H1 (cell line): ENCODE measurements at regions not wholly inside any gene's neighbourhood (a gene's known extent, or its start where the extent isn't known, plus 50 kb on each side); places are given as distances from the start of the nearest gene placed in this dataset.

Source experiments
- CTCF ChIA-PET: fragments of 300-600 bp; sonication (Branson Sonifier 250); formaldehyde crosslinking; loops from one replicate; lab custom pipeline; 2021; ENCODE audit not compliant: partially characterized antibody; lab: Charles Lee
- POLR2A ChIA-PET: fragments of 300-600 bp; sonication (Branson Sonifier 250); formaldehyde crosslinking; loops from one replicate; lab custom pipeline; 2021; ENCODE audit warnings: inconsistent platforms; ENCODE audit not compliant: partially characterized antibody; lab: Charles Lee
- DNase-seq, 2 experiments: peaks; one replicate each; pipeline versions ENCODE4 v3.0.0 to v3.0.0-alpha.2; 2010 to 2022; ENCODE audit warnings: low spot score in 2 of 2, low read depth in 1 of 2, mixed read lengths in 1 of 2
- FAIRE-seq: peaks from 2 replicates; lab custom pipeline; 2011; peaks lifted over from hg19 to GRCh38; lab: Jason Lieb, UNC
- H2AFZ ChIP-seq: 2 replicates; pipeline ENCODE4 v1.8.1; 2012; ENCODE audit warnings: low read length, inconsistent platforms
- H2AK5ac ChIP-seq: 2 replicates; pipeline ENCODE4 v1.6.1; 2013; ENCODE audit warnings: low read depth, low read length
- H2BK120ac ChIP-seq: replicated peaks from 2 replicates; pipeline ENCODE3; 2013; ENCODE audit warnings: low read depth, low read length, inconsistent platforms
- H2BK12ac ChIP-seq: 2 replicates; pipeline ENCODE4 v1.6.1; 2013; ENCODE audit warnings: low read depth, low read length
- H2BK15ac ChIP-seq: 2 replicates; pipeline ENCODE4 v1.6.1; 2013; ENCODE audit warnings: low read length
- H2BK20ac ChIP-seq: 2 replicates; pipeline ENCODE4 v1.6.1; 2013; ENCODE audit warnings: low read length
- H2BK5ac ChIP-seq: 2 replicates; pipeline ENCODE4 v1.6.1; 2013; ENCODE audit warnings: low read depth, low read length
- H3K14ac ChIP-seq: 2 replicates; pipeline ENCODE4 v1.6.1; 2013; ENCODE audit warnings: inconsistent platforms; ENCODE audit not compliant: insufficient read length
- H3K18ac ChIP-seq: 2 replicates; pipeline ENCODE4 v1.6.1; 2013; ENCODE audit warnings: low read length; ENCODE audit errors: extremely low read depth
- H3K23ac ChIP-seq: 2 replicates; pipeline ENCODE4 v1.6.1; 2013; ENCODE audit warnings: inconsistent platforms; ENCODE audit not compliant: insufficient read length
- H3K23me2 ChIP-seq: 2 replicates; pipeline ENCODE4 v1.6.1; 2013; ENCODE audit warnings: low read depth, low read length
- H3K27ac ChIP-seq: 2 replicates; pipeline ENCODE4 v1.6.1; 2011; ENCODE audit warnings: low read depth, low read length, inconsistent platforms
- H3K27me3 ChIP-seq, 4 experiments: replicated peaks in 1 of 4; 1 replicate in 1 of 4; 2 replicates in 3 of 4; pipeline versions ENCODE4 v1.6.1 to v1.8.1; 2011 to 2013; ENCODE audit warnings: low read length in 3 of 4, mild to moderate bottlenecking in 3 of 4, inconsistent platforms in 2 of 4, mixed read lengths in 2 of 4, moderate library complexity in 1 of 4; ENCODE audit not compliant: control insufficient read depth in 3 of 4, insufficient read depth in 3 of 4; ENCODE audit errors: extremely low read depth in 1 of 4
- H3K36me3 ChIP-seq, 4 experiments: 2 replicates each; pipeline versions ENCODE4 v1.6.1 to v1.8.1; 2011 to 2013; ENCODE audit warnings: mild to moderate bottlenecking in 4 of 4, low read length in 3 of 4, moderate library complexity in 2 of 4, control low read depth in 1 of 4, inconsistent platforms in 1 of 4; ENCODE audit not compliant: insufficient read depth in 4 of 4, control insufficient read depth in 2 of 4
- H3K4ac ChIP-seq: replicated peaks from 2 replicates; pipeline ENCODE3; 2013; ENCODE audit warnings: low read length, low read depth, mixed read lengths, inconsistent platforms; ENCODE audit not compliant: insufficient read length
- H3K4me1 ChIP-seq, 4 experiments: replicated peaks in 1 of 4; 1 replicate in 1 of 4; 2 replicates in 3 of 4; pipeline versions ENCODE4 v1.6.1 to v1.8.1; 2011 to 2013; ENCODE audit warnings: low read length in 3 of 4, inconsistent platforms in 2 of 4, mixed read lengths in 1 of 4; ENCODE audit not compliant: insufficient read depth in 4 of 4, control insufficient read depth in 3 of 4
- H3K4me2 ChIP-seq, 2 experiments: 2 replicates each; pipeline versions ENCODE4 v1.6.1 to v1.8.1; 2011 to 2013; ENCODE audit warnings: low read depth in 2 of 2, low read length in 2 of 2, control low read depth in 1 of 2, inconsistent platforms in 1 of 2, mild to moderate bottlenecking in 1 of 2; ENCODE audit not compliant: insufficient read depth in 1 of 2
- H3K4me3 ChIP-seq, 4 experiments: fragments of 200-600, 300-600 bp in 1 of 4; sonication (generic), shearing (Covaris generic), sonication (Bioruptor Twin) in 1 of 4; 2 replicates each; pipeline versions ENCODE4 v1.5.1 to v1.8.1; 2011 to 2016; ENCODE audit warnings: low read length in 4 of 4, low read depth in 3 of 4, control low read depth in 2 of 4, inconsistent platforms in 2 of 4, mild to moderate bottlenecking in 2 of 4, mixed read lengths in 1 of 4, moderate library complexity in 1 of 4; ENCODE audit not compliant: insufficient read depth in 2 of 4; ENCODE audit errors: extremely low read depth in 1 of 4
- H3K56ac ChIP-seq: replicated peaks from 2 replicates; pipeline ENCODE3; 2013; ENCODE audit warnings: low read depth, mild to moderate bottlenecking, mixed read lengths, low read length, inconsistent platforms; ENCODE audit not compliant: insufficient read length
- H3K79me1 ChIP-seq: 2 replicates; pipeline ENCODE4 v1.6.1; 2013; ENCODE audit warnings: low read depth, low read length, control low read depth
- H3K79me2 ChIP-seq, 2 experiments: 2 replicates each; pipeline versions ENCODE4 v1.6.1 to v1.8.1; 2012 to 2013; ENCODE audit warnings: low read length in 2 of 2, mild to moderate bottlenecking in 2 of 2, inconsistent platforms in 1 of 2; ENCODE audit not compliant: insufficient read depth in 2 of 2, control insufficient read depth in 1 of 2
- H3K9ac ChIP-seq, 4 experiments: replicated peaks in 1 of 4; 1 replicate in 1 of 4; 2 replicates in 3 of 4; pipeline versions ENCODE4 v1.6.1 to v1.8.1; 2011 to 2013; ENCODE audit warnings: low read depth in 3 of 4, low read length in 3 of 4, control low read depth in 2 of 4, mild to moderate bottlenecking in 2 of 4, moderate library complexity in 2 of 4, inconsistent platforms in 1 of 4; ENCODE audit errors: extremely low read depth in 1 of 4
- H3K9me3 ChIP-seq, 2 experiments: 2 replicates each; pipeline versions ENCODE4 v1.6.1 to v1.8.1; 2012 to 2013; ENCODE audit warnings: mild to moderate bottlenecking in 2 of 2, moderate library complexity in 2 of 2, control low read depth in 1 of 2, inconsistent platforms in 1 of 2, low read depth in 1 of 2, low read length in 1 of 2, mixed read lengths in 1 of 2; ENCODE audit not compliant: insufficient read depth in 2 of 2
- H4K20me1 ChIP-seq, 2 experiments: replicated peaks in 1 of 2; 2 replicates each; pipeline versions ENCODE3 to v1.8.1; 2011 to 2013; ENCODE audit warnings: inconsistent platforms in 2 of 2, low read length in 2 of 2, mild to moderate bottlenecking in 1 of 2; ENCODE audit not compliant: insufficient read depth in 2 of 2, control insufficient read depth in 1 of 2
- H4K5ac ChIP-seq: 2 replicates; pipeline ENCODE4 v1.6.1; 2013; ENCODE audit warnings: low read length, low read depth, mixed read lengths, inconsistent platforms; ENCODE audit not compliant: insufficient read length
- H4K8ac ChIP-seq: 2 replicates; pipeline ENCODE4 v1.8.0; 2013; ENCODE audit warnings: mild to moderate bottlenecking, moderate library complexity, low read length, inconsistent platforms; ENCODE audit not compliant: insufficient read depth; ENCODE audit errors: extremely low read depth
- H4K91ac ChIP-seq: replicated peaks from 2 replicates; pipeline ENCODE3; 2013; ENCODE audit warnings: low read length, mixed read lengths, inconsistent platforms; ENCODE audit not compliant: insufficient read length
- EGR1 ChIP-seq: IDR thresholded peaks from 2 replicates; pipeline ENCODE4 v1.6.1; 2011; ENCODE audit warnings: low read depth, low read length, borderline replicate concordance
- KDM1A ChIP-seq: fragments of 200-600, 300-600 bp; sonication (generic); IDR thresholded peaks from 2 replicates; pipeline ENCODE4 v1.7.1; 2016; ENCODE audit warnings: mild to moderate bottlenecking, low read length, borderline replicate concordance
- TCF12 ChIP-seq: IDR thresholded peaks from 2 replicates; pipeline ENCODE4 v1.6.1; 2011; ENCODE audit warnings: low read depth, mild to moderate bottlenecking, low read length
- WGBS, 2 experiments: shearing (Covaris generic) in 1 of 2; methylation state at CpG; one replicate each; pipeline versions ENCODE4 v1.1.6 to v1.1.7; 2013 to 2015; ENCODE audit warnings: low lambda C conversion rate in 2 of 2, mixed read lengths in 2 of 2, inconsistent platforms in 1 of 2, low coverage in 1 of 2, missing lambda C conversion rate in 1 of 2; ENCODE audit not compliant: insufficient replicate concordance in 2 of 2, insufficient coverage in 1 of 2, insufficient read length in 1 of 2; ENCODE audit errors: extremely low coverage in 1 of 2, missing lambda C conversion rate in 1 of 2; 5-methylcytosine and 5-hydroxymethylcytosine counted together

- Histone ChIP-seq H3K9ac (no peak overlapping the region), H3K27ac (no peak overlapping the region), H4K8ac (peak overlapping the region; percentile 16; the same call in 1 of the 2 replicates), H2BK5ac (no peak overlapping the region), H4K91ac (no peak overlapping the region), H3K36me3 (no peaks in the 10 kb centered on the region), H2BK12ac (no peak overlapping the region), H3K56ac (no peak overlapping the region), H4K20me1 (no peaks in the 10 kb centered on the region), H2BK20ac (no peak overlapping the region), H2BK120ac (no peak overlapping the region), H3K23me2 (peaks cover 3% of the 10 kb centered on the region; the same call in 1 of the 2 replicates), H3K4me3 (no peak overlapping the region), H4K5ac (no peak overlapping the region), H3K79me2 (no peaks in the 10 kb centered on the region), H2BK15ac (no peak overlapping the region), H3K18ac (no peak overlapping the region), H3K4me1 (peaks cover 0 to 10% (median 5%) of the 10 kb centered on the region in 4 experiments; a peak in 4 of 7 replicates), H2AFZ (no peak overlapping the region), H3K27me3 (peaks cover 0 to 5% (median 0%) of the 10 kb centered on the region in 4 experiments; a peak in 3 of 7 replicates), H3K79me1 (no peaks in the 10 kb centered on the region), H3K9me3 (no peaks in the 10 kb centered on the region), H3K4ac (no peak overlapping the region), H3K23ac (no peak overlapping the region), H2AK5ac (no peak overlapping the region), H3K4me2 (no peak overlapping the region), H3K14ac (no peak overlapping the region)
- DNase-seq, result no peak
- TF ChIP-seq TCF12, result no peak
- no peak for TF ChIP-seq KDM1A
- TF ChIP-seq EGR1, result 0 out of 2 replicates have a peak, but pooled peaks have one; percentile 17
- WGBS, 2 experiments, result 87% methylated on average over 22 of the region's 31 CpGs; no CpG with 5 or more reads in 1 of the 2 experiments
- FAIRE-seq, result no peak
- POLR2A ChIA-PET, result no interaction called here
- CTCF ChIA-PET, result interaction anchor here (0.8 to 1.5 kb wide), 6 partner anchors 26 to 138 kb away, joined by 3 to 4 read pairs (median 3); no protein-coding TSS in a partner anchor
Observed at GRCh38 chr10:133023216-133023843, 64.4 kb upstream of the ADGRA1 start.
